Smooth muscle cell (in vitro differentiated cells): ENCODE measurements at regions not wholly inside any gene's neighbourhood (a gene's known extent, or its start where the extent isn't known, plus 50 kb on each side); places are given as distances from the start of the nearest gene placed in this dataset.

ENCODE experiments used
- DNase-seq: peaks from one replicate; lab custom pipeline; 2025; ENCODE audit not compliant: unreplicated experiment; lab: John Stamatoyannopoulos, UW
- H2AFZ ChIP-seq: fragments of 200-600 bp; sonication (generic); 2 replicates; pipeline ENCODE4 v1.6.0; 2016; ENCODE audit warnings: antibody characterized with exemption, low read depth, mild to moderate bottlenecking
- H3F3A ChIP-seq: fragments of 200-600 bp; sonication (generic); 2 replicates; pipeline ENCODE4 v1.6.0; 2017; ENCODE audit warnings: antibody characterized with exemption, low read depth
- H3K27ac ChIP-seq: fragments of 200-600 bp; sonication (generic); 2 replicates; pipeline ENCODE4 v1.5.1; 2016; ENCODE audit warnings: low read depth, mild to moderate bottlenecking
- H3K27me3 ChIP-seq: fragments of 200-600 bp; sonication (generic); 2 replicates; pipeline ENCODE4 v1.6.1; 2016; ENCODE audit warnings: low read depth, mild to moderate bottlenecking
- H3K36me3 ChIP-seq: fragments of 200-600 bp; sonication (generic); 2 replicates; pipeline ENCODE4 v1.5.1; 2016; ENCODE audit warnings: low read depth
- H3K4me1 ChIP-seq: fragments of 200-600 bp; sonication (generic); 2 replicates; pipeline ENCODE4 v1.5.1; 2016; ENCODE audit warnings: low read depth
- H3K4me2 ChIP-seq: fragments of 200-600 bp; sonication (generic); 2 replicates; pipeline ENCODE4 v1.6.0; 2016; ENCODE audit warnings: mild to moderate bottlenecking
- H3K4me3 ChIP-seq: fragments of 200-600 bp; sonication (generic); 2 replicates; pipeline ENCODE4 v1.5.1; 2016; ENCODE audit warnings: mild to moderate bottlenecking
- H3K79me2 ChIP-seq: fragments of 200-600 bp; sonication (generic); 2 replicates; pipeline ENCODE4 v1.6.0; 2016; ENCODE audit warnings: low read depth, mild to moderate bottlenecking
- H3K9ac ChIP-seq: fragments of 200-600 bp; sonication (generic); 2 replicates; pipeline ENCODE4 v1.6.0; 2016; ENCODE audit warnings: low read depth
- H3K9me3 ChIP-seq: fragments of 200-600 bp; sonication (generic); replicated peaks from 2 replicates; pipeline ENCODE4 v1.5.1; 2016; ENCODE audit warnings: low read depth
- H4K20me1 ChIP-seq: fragments of 200-600 bp; sonication (generic); 2 replicates; pipeline ENCODE4 v1.6.0; 2016; ENCODE audit warnings: low read depth
- CTCF ChIP-seq: fragments of 200-600 bp; sonication (generic); IDR thresholded peaks from 2 replicates; pipeline ENCODE4 v1.5.1; 2017; ENCODE audit warnings: borderline replicate concordance, mild to moderate bottlenecking, antibody characterized with exemption; ENCODE audit not compliant: insufficient read depth, poor library complexity, severe bottlenecking
- WGBS: methylation state at CpG from one replicate; pipeline ENCODE4 v1.1.7; 2016; ENCODE audit warnings: low lambda C conversion rate; 5-methylcytosine and 5-hydroxymethylcytosine counted together

- H2AFZ ChIP-seq = no peak overlapping the region
- no peaks in the 10 kb centered on the region for H3K79me2 ChIP-seq
- DNase-seq = no peak
- no peaks in the 10 kb centered on the region for H3K4me1 ChIP-seq
- H3K4me2 ChIP-seq = no peak overlapping the region
- no peak overlapping the region for H3K9ac ChIP-seq
- H3K36me3 ChIP-seq = no peaks in the 10 kb centered on the region
- H3K9me3 ChIP-seq = no peaks in the 10 kb centered on the region
- no peaks in the 10 kb centered on the region for H3F3A ChIP-seq
- no peaks in the 10 kb centered on the region for H3K27me3 ChIP-seq
- 75% methylated on average over 1 of the region's 1 CpG for WGBS
- TF ChIP-seq CTCF = no peak
- H4K20me1 ChIP-seq = no peaks in the 10 kb centered on the region
- no peak overlapping the region for H3K4me3 ChIP-seq
- H3K27ac ChIP-seq = no peak overlapping the region
Measured at GRCh38 chr2:225891771-225892170, 492.3 kb downstream of the NYAP2 start.

DNA sequence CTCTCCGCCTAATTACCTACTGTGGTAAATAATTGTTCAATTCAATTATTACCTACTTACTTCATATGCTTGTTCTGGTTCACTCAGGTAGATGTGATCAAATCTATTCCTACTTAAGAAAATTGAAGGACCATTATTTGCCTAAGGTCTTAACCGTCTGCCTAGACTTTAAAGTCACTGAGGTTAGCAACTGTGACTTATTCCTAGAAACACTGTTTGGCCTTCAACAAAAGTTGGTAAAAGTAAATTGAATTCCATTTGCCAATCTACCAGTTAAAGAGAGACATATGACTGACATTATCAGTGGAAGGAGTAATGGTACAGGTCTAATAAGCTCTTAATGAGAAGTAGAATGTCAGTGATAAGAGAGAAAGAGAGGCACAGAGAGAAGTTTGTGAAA, 491.5 kb downstream of the NYAP2 start:
- Histone ChIP-seq H3K79me2 (no peaks in the 10 kb centered on the region), H2AFZ (no peak overlapping the region), H3K36me3 (no peaks in the 10 kb centered on the region), H3K9me3 (no peaks in the 10 kb centered on the region), H3K4me1 (no peaks in the 10 kb centered on the region), H3K27ac (no peak overlapping the region), H3K4me2 (no peak overlapping the region), H3K9ac (no peak overlapping the region), H3K27me3 (no peaks in the 10 kb centered on the region), H4K20me1 (no peaks in the 10 kb centered on the region), H3F3A (no peaks in the 10 kb centered on the region), H3K4me3 (no peak overlapping the region)
- WGBS = 99% methylated on average over 2 of the region's 2 CpGs
- no peak for TF ChIP-seq CTCF
- DNase-seq = no peak

DNA sequence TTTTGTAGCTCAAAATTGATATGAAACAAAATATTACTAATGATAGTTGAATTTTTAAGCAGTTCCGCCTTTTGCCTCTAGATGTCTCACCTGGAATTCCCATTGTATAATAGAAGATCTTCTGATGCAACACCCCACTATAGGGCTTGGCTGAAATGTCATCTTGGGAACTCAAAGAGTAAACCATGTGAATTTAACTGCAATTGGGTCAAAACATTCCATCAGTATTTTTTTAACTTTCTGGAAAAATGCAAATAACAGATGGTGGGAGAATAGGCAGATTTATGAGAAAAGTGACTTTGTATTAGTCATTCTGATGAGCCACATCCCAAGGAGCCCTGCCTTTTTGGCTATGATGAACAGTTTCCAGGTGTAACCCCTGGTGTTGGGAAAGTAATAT, 489.9 kb downstream of the NYAP2 start:
- 8% methylated on average over 1 of the region's 1 CpG for WGBS
- H3K4me2 ChIP-seq = no peak overlapping the region
- H3K27me3 ChIP-seq = no peaks in the 10 kb centered on the region
- H3K27ac ChIP-seq = no peak overlapping the region
- no peak overlapping the region for H3K9ac ChIP-seq
- H3K4me1 ChIP-seq = no peaks in the 10 kb centered on the region
- no peaks in the 10 kb centered on the region for H3K36me3 ChIP-seq
- no peaks in the 10 kb centered on the region for H3K79me2 ChIP-seq
- peak; percentile 69 for TF ChIP-seq CTCF
- no peaks in the 10 kb centered on the region for H3F3A ChIP-seq
- H2AFZ ChIP-seq = no peak overlapping the region
- H3K4me3 ChIP-seq = no peak overlapping the region
- no peak for DNase-seq
- no peaks in the 10 kb centered on the region for H3K9me3 ChIP-seq
- H4K20me1 ChIP-seq = no peaks in the 10 kb centered on the region

GRCh38 chr2:225867071-225867470, 467.6 kb downstream of the NYAP2 start:
- Histone ChIP-seq H3K27ac (no peak overlapping the region), H3K79me2 (no peaks in the 10 kb centered on the region), H3K4me2 (no peak overlapping the region), H3K27me3 (no peaks in the 10 kb centered on the region), H3K4me1 (no peaks in the 10 kb centered on the region), H3F3A (no peaks in the 10 kb centered on the region), H2AFZ (no peak overlapping the region), H3K4me3 (no peak overlapping the region), H3K9ac (no peak overlapping the region), H3K9me3 (no peaks in the 10 kb centered on the region), H4K20me1 (no peaks in the 10 kb centered on the region), H3K36me3 (no peaks in the 10 kb centered on the region)
- WGBS = 78% methylated on average over 5 of the region's 5 CpGs
- TF ChIP-seq CTCF = no peak
- DNase-seq = no peak
